Lower leg skin (tissue), 3 donors: ENCODE measurements at regions not wholly inside any gene's neighbourhood (a gene's known extent, or its start where the extent isn't known, plus 50 kb on each side); places are given as distances from the start of the nearest gene placed in this dataset.

ENCODE experiments used
- POLR2A ChIP-seq, 2 donors: fragments of 450-650 bp; IDR thresholded peaks; one replicate each; pipeline ENCODE4 v1.6.1; 2016 to 2017; ENCODE audit warnings: antibody characterized with exemption in 2 of 2, mild to moderate bottlenecking in 1 of 2, moderate library complexity in 1 of 2
- TF ChIP-seq, protein P1 (sequence below), 3 donors: fragments of 450-650 bp; IDR thresholded peaks; one replicate each; pipeline ENCODE4 v1.5.1; 2016; ENCODE audit warnings: antibody characterized with exemption in 3 of 3, mild to moderate bottlenecking in 3 of 3, moderate library complexity in 2 of 3

DNA sequence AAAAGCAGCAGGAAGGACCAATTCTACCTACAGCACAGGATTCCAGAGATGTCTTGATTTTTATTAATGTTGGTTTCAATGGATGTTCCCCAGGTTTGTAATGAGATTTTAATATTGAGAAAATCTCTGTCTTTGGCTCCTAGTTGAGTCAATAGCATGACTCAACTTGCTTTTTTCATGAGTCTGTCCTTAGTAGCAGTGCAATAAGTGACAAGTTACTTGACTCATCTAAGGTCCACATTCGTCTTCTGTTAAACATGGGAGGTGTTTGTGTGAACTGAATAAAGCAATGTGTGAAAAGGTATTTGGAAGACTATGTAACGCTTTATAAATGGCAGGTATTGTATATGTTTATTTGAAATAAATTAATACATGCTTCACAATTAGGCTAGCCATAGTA, 645.0 kb upstream of the PTBP2 start:
- TF ChIP-seq, protein P1, sequence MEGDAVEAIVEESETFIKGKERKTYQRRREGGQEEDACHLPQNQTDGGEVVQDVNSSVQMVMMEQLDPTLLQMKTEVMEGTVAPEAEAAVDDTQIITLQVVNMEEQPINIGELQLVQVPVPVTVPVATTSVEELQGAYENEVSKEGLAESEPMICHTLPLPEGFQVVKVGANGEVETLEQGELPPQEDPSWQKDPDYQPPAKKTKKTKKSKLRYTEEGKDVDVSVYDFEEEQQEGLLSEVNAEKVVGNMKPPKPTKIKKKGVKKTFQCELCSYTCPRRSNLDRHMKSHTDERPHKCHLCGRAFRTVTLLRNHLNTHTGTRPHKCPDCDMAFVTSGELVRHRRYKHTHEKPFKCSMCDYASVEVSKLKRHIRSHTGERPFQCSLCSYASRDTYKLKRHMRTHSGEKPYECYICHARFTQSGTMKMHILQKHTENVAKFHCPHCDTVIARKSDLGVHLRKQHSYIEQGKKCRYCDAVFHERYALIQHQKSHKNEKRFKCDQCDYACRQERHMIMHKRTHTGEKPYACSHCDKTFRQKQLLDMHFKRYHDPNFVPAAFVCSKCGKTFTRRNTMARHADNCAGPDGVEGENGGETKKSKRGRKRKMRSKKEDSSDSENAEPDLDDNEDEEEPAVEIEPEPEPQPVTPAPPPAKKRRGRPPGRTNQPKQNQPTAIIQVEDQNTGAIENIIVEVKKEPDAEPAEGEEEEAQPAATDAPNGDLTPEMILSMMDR (IDR thresholded peaks at IDR 0.05), result no peak
- TF ChIP-seq POLR2A (IDR thresholded peaks at IDR 0.05), result no peak
